T-helper 2 cell (primary cell): ENCODE measurements at regions not wholly inside any gene's neighbourhood (a gene's known extent, or its start where the extent isn't known, plus 50 kb on each side); places are given as distances from the start of the nearest gene placed in this dataset.

Experiments used
- DNase-seq, 5 experiments: peaks; one replicate each; pipeline versions ENCODE4 v3.0.0 to v3.0.0-alpha.2; 2012 to 2022

DNA sequence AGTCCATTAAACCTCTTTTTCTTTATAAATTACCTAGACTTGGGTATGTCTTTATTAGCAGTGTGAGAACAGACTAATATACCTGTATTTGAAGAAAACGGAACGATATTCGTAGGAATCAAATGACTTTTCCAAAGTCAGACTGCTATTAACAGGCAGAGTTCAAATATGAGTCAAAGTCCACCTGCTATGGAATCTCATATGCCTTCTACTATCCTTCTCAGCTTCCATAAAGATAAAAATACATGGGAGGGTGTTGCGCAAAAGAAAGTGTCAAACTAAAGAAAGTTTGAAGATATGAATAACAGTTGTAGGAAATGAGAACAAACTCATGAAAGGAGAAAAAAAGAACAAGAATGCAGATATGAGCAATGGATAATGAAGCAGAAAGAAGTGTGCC, 704.6 kb downstream of the EFNB2 start:
- DNase-seq: no peak

DNA sequence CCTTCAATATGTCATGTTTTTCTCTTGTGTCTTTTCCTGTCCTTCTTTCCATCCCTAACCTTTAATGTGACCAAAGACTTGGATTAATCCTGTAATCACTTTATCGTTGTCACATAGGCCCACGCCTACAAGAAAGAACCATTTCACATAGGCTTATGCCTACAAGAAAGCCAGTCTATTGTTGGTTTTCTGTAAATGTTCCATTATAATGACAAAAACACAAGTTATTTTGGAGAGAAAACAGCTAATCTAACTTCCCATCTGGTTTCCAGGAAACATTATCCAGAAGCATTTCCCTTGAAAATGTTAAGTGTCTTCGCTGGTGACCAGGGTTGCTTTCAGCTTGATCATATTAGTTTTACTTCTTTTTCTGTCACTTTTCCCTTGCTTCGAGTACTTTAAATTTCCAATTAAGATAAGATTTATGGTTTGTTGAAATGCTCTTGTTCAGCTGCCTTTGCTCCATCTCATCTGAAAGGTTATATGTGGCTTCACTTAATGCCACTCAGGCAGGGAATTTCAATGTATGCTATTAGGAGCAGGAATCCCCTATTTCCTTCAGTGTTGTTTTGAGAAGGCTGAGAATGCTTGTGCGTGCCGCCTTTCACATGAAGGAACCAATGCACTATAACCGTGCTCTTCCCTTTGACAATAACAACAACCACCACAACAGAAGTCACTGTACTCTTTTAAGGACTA, 708.2 kb downstream of the EFNB2 start:
- DNase-seq: no peak

DNA sequence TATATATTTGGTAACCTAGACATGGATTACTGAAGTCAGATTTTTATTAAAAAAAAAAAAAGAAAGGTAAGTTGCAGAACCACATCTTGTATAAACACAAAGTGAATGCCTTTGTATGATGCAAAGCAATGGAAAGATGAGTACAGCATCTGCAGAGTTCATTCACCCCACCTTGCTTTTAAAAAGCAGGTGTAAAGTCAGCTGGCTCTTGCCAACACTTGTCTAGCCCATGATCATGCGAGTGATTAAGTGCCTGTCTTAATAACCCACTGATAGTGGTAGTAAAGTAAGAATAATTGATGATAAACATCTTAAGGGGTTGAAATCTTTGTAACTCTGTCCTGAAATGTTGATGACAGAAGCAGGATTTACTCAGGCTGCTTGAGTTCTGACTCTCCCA, 710.4 kb downstream of the EFNB2 start:
- no peak for DNase-seq

DNA sequence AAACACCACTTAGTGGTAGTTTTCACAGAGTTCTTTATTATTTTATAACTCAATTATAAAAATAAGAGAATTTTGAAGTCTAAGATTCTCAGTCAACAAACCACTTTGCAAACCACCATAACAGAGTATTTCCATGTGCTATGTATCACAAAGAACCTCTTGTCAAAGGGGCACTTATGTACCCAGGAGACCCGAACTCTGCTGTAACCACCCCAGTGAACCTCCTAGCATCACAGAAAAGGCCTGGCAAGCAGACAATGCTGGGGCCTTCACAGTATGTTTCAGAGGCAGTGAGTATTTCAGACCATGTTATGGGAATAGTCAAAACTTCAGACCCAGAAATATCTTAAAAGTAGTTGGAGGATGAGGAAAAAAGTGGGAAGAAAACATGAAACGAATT, 714.1 kb downstream of the EFNB2 start:
- no peak for DNase-seq

DNA sequence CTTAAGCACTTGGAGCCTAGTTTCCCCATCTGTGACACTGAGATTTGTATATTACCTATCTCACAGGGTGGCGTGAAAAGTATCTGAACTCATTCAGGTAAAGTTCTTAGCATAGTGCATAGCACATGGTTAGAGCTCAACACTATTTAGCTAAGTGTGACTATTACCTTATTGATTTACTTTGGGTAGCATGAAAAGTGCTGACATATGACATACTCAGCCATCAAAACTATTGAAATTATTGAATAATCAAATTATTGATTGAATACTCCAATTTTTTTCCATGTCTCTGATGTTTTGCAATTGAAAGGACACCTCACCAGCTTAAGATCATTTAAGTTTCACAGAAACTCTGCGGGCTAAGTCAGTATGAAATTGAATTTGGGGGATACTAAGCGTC, 715.0 kb downstream of the EFNB2 start:
- no peak for DNase-seq

DNA sequence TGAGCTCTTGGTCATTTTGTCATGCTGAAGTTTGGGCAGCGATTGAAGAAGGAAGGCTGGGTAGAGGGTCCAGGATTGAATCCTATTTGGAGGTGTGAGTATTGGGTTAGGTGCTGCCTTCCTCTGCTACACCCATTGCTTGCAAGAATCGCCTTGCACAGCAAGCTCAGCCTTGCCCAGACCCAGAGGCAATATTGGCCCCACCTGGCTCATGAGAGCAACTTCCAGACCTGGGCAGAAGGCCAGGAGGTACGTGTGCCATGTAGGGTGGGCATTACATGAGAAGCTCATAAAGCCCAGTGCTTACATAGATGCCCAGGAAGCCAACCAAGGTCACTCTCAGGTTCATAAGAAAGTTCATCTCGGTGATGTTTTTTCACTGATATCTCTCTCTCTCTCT, 718.0 kb downstream of the EFNB2 start:
- no peak for DNase-seq

DNA sequence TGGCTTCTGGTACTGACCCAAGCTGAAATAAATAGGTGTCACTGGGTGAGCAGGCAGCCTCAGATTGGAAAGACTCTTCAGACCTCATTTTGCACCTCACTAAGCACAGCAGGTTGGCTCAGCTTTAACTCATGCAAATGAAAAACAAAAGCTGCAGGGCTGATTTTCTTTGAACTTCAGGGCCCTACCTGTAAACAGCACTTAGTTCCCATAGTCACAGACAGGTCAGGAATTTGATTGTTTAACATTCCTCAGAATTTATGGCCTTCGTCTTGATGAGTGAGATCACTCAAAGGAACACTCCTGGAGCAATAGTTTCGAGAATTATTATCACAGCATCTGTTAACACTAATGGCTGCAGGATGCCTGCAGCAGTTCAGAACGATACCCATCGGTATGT, 718.5 kb downstream of the EFNB2 start:
- DNase-seq: no peak

DNA sequence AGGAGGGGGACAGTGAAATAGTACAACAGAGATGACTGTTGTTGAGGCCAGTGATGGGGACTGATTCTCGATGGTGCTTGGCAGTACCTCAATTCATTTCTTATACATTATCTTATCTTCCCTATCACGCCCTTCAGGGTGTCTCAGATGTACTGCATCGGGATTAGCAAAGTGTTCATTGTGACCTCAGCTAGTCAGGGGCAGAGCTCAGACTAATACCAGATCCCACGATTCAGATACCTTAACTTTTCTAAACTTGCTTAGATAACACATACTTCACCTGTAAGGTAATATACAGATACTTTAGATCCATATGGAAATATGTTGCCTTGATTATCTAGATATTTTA, 720.6 kb downstream of the EFNB2 start:
- no peak for DNase-seq

DNA sequence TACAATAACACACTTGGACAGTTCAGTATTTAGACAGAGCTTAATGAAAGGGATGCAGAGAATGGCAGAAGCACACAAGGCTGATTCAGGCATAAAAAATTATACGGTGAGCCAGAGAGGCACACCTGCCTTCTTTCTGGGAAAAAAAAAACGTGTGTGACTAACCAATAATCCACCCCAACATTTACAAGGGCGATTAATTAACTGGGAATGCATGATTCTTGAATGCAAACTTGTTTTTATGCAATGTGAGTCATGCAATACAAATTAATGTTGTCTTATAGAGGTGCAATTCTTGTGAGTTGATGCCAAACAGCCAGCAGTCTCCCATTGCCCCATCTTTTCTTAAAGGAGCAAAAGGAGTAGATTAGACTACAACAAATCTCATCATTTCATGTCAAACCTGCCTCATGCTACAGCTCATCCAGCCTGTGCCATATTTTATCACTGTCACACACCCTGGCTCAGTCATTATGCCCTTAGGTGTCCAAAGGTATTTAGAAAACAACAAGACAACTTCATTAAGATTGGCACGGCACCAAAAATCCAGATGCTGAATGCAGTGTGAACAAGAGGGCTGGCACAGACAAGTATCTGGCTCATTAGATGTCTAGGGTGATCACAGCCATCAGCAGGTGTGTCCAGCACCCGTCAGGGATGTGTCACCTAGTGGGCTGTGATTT, 721.1 kb downstream of the EFNB2 start:
- DNase-seq: no peak

DNA sequence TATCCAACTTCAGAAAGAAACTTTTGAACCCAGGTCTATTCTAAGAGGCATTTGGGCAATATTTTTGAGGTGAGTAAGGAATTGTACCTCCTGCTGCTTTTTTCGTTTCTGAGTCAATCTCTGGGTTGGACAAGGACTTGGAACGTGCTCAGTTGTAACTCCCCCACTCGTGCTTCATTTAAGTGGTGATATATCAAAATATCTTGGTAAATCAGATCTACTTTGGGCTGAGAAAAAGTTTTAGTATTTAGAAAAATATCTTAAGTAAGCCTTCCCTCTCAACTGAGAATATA, 728.9 kb downstream of the EFNB2 start:
- DNase-seq: no peak

DNA sequence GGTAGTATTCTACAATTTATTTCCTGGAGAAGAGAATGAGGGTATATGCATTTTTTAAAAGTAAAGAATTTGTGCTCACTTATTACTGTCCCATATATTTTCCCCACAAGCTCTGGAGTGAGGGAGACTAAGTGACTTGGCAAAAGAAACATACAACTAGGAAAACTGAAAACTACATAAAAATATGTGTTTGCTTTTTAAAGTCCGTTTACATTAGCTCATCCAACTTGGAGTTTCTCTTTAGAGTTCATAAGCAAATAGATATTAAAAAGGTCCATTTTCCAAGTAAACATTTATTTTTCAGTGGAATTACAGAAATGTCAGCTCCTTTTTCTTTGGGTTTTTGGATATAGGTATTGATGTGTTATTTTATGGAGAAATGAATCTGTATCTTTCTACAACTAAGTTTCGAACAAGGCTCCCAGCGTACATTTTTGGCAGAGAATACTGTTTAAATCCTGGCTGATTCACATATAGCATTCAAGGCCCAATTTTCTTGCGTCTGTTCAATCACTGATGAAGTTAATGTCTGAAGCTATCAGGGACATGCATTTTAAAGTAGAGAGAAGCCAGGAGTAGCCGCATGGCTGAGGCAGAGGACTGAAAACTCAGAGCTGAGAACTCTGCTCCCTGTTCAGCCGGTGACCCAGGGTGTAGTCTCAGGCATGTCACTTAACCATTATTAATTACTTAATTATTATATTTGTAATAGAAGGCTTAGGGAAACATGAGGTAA, 729.4 kb downstream of the EFNB2 start:
- DNase-seq: no peak

DNA sequence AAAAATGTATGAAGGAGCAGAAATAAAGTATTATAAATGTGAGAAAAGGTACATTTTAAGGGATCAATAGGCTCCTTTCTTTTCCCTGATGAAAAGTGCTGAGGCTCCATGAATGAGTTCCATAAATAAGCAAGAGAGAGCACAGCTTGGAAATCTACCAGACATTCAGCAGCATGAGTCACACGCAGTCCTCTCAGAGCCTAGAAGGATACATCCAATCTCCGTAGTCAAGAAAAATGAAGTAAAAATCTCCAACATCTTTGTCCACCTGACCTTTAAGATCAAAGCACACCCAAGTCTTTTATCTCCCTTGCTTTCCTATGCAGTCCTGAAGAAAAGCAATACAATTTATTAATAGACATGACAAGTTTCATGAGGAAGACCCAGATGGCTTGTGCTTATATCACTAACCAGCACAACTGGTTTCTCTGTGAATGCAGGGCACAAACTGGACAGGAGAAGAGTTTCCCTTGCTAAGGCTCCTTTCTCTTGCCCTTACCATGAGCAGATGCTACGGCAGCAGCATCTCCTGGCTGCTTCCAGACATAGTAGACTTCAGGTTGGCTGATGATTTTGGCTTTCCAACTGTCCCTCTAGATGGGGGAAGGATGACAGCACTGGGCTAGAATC, 730.8 kb downstream of the EFNB2 start:
- DNase-seq: no peak

DNA sequence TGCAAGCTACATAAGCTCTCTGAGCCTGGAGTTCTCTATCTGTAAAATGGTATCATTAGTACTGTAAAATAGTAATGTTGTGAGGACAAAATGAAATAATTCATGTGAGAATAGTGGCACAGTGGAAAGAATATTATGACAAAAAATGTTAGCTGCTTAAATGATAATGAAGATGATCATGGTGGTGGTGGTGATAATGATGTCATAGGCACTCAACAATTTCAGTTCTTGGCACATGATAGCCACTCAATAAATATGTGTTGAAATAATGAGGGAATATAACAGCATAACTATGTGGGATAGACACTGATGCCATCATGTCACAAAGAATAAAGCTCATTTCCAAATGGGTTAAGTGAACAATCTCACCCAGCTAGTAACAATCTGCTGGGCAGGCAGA, 736.3 kb downstream of the EFNB2 start:
- no peak for DNase-seq

DNA sequence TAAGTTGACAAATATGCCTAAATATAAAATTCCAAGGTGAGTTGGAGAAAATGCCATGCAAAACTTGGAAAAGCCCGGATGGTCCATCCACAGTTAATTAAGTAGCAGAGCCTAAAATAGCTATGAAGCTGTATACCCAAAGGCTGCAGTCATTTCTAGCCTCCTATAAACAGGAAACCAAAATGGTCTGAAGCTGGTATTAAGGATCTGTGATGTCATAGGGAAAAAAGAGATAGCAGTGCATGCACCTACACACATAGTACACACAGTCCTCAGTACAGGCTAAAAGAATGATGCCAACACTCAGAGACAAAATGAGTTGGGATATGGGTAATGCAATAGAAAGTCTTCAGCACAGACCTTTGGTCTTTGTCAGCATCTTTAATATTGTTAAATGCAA, 736.9 kb downstream of the EFNB2 start:
- no peak for DNase-seq

DNA sequence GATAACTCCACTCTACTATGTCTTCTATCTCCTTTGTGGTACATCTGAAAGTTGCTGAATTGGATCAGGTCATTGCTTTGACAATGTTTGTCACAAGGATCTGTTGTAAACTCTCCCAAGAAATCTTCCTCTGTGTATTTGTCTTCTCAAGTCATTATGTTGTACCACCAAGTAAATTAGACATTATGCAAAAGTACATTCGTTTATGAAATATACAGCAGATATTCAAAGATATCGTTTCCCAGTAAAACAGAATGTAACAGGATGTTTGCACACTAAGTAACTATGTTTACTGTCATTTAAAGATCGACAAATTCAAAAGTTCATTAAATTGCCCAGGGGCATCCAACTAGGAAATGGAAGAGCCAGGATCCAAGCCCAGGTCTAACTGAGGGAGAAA, 739.4 kb downstream of the EFNB2 start:
- DNase-seq: no peak

DNA sequence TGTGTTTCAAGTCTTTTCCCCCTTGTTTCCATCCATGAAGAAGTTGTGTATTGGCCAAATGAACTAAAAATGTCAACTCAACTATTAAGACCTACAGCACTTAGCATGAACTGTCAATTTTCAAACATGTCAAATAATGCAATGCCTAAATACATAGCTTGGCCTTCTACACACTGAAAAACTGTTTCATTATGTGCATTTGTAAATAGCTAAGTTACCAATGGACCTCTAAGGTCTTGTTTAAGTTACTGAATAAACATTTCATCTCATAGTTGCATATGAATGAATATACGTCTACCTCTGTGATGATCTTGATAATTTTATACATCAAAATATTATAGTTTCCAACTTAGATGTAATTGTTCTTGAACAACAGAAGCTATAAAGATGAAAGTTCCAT, 744.5 kb downstream of the EFNB2 start:
- DNase-seq: no peak

DNA sequence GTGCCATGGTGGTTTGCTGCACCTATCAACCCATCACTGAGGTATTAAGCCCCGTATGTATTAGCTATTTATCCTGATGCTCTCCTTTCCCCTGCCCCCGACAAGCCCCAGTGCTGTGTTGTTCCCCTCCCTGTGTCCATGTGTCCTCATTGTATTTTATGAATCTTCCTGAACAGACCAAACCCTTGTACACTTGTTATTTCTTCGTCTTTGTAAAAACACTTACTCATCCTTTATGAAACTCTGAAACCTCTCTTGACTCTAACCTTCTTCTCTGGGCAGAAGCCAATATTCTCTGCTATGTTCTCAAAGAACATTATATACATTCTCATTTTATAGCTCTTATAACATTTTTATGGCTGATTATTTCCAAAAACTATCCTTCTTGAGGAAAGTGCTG, 746.9 kb downstream of the EFNB2 start:
- no peak for DNase-seq

DNA sequence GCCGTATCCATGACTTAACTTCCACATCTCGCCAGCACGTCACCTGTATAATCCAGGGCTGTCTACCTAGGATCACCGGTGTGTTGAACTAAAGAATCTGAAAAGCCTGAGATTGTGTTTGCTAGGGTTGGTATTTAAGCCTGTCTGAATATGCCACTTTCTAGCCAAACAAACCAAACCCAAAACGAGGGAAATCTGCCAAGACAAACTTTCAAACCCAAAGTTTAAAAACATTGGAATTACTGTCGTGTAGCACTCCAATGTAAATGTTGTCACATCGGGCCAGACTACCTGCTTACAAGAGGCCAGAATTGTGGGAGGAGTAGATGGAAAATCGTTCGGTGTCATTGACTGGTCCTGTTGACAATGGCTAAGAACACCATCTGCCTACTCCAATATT, 747.8 kb downstream of the EFNB2 start:
- DNase-seq: no peak

DNA sequence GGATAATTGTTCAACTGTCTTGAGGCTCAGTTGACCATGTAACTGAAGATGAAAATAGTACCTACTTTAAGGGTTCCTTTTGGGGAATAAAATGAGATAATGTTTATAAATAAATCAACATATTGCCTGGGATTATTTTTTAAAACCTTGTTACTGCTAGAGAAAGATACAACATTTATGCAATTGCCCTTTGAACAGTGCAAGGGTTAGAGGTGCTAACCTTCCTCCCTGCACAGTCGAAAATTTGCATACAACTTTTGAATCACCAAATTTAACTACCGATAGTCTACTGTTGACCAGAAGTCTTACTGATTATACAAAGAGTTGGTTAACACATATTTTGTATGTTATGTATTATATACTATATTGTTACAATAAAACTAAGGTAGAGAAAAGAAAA, 750.0 kb downstream of the EFNB2 start:
- DNase-seq: no peak

DNA sequence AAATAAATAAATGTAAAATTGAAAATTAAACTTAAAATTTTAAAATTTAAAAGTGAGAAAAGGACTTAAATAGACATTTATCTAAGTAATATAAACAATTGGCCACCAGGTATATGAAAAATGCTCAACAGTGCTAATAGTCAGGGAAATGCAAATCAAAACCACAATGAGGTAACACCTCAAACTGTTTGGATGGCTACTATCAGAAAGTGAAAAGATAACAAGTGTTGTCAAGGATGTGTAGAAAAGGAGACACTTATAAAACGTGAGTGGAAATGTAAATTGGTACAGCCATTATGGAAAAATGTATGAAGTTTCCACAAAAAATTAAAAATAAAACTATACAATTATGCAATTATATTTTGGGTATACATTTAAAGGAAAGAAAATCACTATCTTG, 752.2 kb downstream of the EFNB2 start:
- no peak for DNase-seq

DNA sequence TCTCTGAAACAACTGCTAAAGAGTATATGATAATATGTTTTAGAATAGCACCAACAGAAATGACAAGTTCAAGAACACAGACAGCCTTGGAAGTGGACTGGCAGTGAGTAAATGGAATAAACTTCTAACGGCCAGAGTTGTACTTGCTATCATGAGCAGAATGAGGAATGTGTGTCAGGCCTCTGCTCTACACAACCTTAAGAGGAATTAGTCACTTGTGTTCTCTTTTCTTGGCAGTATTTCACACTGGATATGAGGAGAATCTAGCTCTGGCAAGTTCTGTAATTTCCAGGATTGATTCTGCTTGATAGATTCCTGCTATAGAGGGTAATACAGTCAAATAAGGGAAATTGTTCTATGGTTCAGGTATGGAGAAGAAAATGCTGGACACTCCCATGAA, 757.3 kb downstream of the EFNB2 start:
- no peak for DNase-seq

DNA sequence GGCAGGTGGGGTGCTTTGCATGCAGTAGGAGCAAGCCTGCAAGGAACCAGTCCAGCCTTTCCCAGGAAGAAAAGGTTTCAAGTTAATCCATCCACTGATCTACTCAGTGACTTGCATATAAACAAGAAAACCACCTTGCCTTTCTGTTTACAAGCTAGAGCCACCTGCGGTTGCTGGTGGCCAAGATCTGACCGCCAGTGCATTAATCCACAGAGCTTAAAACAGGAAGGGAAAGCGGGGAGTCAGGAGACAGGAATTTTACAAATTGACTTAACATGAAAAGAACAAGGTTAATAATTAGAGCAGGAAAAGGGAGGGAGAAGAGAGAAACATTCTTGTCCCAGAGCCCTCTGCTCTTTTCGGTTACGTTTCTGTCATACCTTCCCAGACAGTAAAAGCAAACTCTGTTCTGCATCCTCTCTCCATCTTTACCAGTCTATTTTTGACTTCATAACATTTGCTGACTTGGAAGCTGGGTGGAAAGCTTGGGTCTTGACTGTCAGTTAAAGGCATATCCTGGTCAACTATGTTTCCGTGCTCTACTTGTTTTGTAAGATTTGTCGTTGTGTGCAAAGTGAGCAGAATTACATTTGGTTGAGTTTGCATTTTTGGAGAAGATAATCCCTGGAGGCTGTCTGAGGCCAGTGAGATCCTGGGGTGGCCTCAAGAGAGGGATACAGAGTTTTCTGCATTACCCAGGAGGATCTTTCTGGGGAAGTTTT, 760.6 kb downstream of the EFNB2 start:
- no peak for DNase-seq

DNA sequence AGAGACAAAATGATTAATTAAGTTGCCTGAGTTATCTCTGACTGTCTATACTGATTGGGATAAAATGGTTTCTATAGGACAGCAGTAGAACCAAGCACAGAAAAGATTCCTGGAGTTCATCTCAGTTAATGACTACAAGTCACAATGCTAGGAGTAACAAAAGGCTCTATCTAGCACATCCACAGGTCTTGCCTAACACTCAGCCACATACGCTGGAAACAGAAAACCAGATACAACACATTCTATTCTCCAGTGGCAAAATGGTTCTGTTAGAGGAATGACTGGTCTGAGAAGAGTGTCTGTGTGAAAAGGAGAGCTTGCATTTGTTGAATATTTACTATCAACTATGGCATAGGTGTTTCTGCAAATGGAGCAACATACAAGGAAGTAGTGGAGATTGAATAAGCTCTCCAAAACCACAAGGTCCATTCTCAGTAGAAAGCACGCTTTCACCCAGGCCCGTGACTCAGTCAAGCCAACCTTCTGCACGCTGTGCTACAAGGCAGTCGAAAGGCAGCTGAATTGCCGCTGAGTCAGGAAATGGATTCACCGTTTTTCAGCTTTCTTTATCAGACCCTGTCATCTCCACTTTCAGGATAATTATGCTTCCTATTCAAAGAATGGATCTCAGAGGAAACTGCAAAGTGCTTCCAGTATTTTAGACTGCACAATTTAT, 761.5 kb downstream of the EFNB2 start:
- DNase-seq: no peak
